NB4 (cell line): ENCODE measurements at regions not wholly inside any gene's neighbourhood (a gene's known extent, or its start where the extent isn't known, plus 50 kb on each side); places are given as distances from the start of the nearest gene placed in this dataset.

Experiments used
- CTCF ChIP-seq: IDR thresholded peaks from one replicate; pipeline ENCODE4 v1.5.1; 2012; ENCODE audit warnings: low read depth, low read length
- MAX ChIP-seq: IDR thresholded peaks from 2 replicates; pipeline ENCODE4 v1.6.1; 2011; ENCODE audit warnings: low read depth, low read length
- POLR2A ChIP-seq: IDR thresholded peaks from 2 replicates; pipeline ENCODE4 v1.6.1; 2011; ENCODE audit warnings: mild to moderate bottlenecking; ENCODE audit not compliant: insufficient read length; ENCODE audit errors: extremely low read depth

GRCh38 chr10:111522551-111522950 is 445.7 kb downstream of the ADRA2A start:
- TF ChIP-seq CTCF (no peak), MAX (no peak), POLR2A (no peak)
